Muscle layer of colon (tissue), 2 donors: ENCODE measurements at regions not wholly inside any gene's neighbourhood (a gene's known extent, or its start where the extent isn't known, plus 50 kb on each side); places are given as distances from the start of the nearest gene placed in this dataset.

Experiments
- H3K27ac ChIP-seq: one replicate; pipeline ENCODE4 v1.7.0; 2013; ENCODE audit warnings: low read depth, mild to moderate bottlenecking, low read length, moderate library complexity
- H3K27me3 ChIP-seq, 2 donors: one replicate each; pipeline ENCODE4 v1.7.0; 2013; ENCODE audit warnings: low read length in 2 of 2, mild to moderate bottlenecking in 2 of 2; ENCODE audit not compliant: insufficient read depth in 2 of 2, control insufficient read depth in 1 of 2
- H3K36me3 ChIP-seq: one replicate; pipeline ENCODE4 v1.7.0; 2013; ENCODE audit warnings: mild to moderate bottlenecking, low read length; ENCODE audit not compliant: insufficient read depth
- H3K4me1 ChIP-seq: one replicate; pipeline ENCODE4 v1.7.0; 2013; ENCODE audit warnings: mild to moderate bottlenecking, low read length; ENCODE audit not compliant: insufficient read depth
- H3K4me3 ChIP-seq, 2 donors: one replicate each; pipeline ENCODE4 v1.7.0; 2013; ENCODE audit warnings: low read length in 2 of 2, low read depth in 1 of 2, mild to moderate bottlenecking in 1 of 2, moderate library complexity in 1 of 2
- H3K9ac ChIP-seq: one replicate; pipeline ENCODE4 v1.7.0; 2013; ENCODE audit warnings: low read length
- H3K9me3 ChIP-seq: one replicate; pipeline ENCODE4 v1.7.0; 2013; ENCODE audit warnings: mild to moderate bottlenecking, low read length
- donor health status: abdominal sarcoma.
- donor health status: Adenocarcinoma of cecum.

DNA sequence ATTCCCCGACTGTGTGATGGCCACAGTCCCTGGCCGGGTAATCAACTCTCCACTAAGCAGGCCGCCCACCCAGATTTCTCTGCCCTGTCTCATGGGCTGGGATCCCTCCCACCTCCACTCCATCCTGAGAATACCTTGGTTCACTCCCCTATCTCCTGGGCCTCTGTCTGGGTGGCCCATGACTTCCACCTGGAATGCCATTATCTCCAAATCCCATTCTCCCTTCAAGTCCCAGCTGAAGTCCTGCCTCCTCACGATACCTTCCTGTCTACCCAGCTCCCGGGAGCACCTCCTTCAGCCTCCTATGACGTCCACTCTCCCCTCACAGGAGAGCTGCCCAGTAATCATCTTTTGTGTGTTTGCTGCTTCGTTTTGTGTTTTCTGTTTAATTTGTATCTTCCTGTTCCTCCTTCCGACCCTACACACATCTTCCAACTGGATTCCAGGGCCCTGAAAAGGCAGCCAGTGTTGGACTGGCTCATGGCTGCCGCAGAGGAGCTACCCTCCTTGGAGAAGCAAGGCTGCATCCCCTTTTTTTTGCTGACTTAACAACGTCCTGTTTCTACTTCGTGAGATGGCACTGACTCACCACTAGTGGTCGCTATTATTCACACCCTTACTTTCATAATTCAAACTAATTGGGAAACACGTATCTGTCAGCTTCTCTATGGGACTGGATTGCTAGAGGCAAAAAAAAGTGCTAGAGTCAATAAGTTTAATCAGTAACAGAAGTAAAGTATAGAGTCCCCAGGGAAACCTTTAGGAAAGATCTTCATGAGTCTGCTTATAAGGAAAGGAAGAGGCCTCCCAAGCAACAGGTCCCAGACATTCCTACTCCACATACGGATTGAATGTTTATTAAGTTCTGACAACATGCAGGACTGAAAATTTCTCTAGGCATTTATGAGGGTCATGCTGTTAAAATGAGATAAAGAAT, 171.9 kb upstream of the GATA6 start:
- Histone ChIP-seq H3K36me3 (no peaks in the 10 kb centered on the region), H3K27ac (no peak overlapping the region), H3K9ac (no peak overlapping the region), H3K9me3 (no peaks in the 10 kb centered on the region), H3K27me3 (no peaks in the 10 kb centered on the region), H3K4me1 (no peaks in the 10 kb centered on the region), H3K4me3 (no peak overlapping the region)

DNA sequence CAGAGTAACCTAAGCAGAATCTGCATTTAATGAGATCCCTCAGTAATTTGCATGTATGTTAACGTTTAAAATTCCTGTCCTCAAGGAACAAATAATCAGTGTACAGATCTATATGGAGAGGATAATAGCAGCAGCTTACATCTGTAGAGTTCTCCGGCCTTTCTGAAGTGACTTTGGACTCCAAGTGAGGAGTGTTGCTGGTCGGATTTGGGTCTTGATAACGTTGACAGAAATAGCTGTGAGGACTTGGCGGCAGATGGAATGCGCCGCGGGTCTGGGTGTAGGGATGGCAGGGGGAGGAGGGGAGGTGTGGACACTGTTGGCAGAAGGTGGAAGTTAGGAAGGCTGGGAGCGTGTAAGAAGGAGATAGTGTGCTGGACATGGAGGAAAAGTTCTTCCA, 170.9 kb upstream of the GATA6 start:
- no peaks in the 10 kb centered on the region for H3K36me3 ChIP-seq
- no peak overlapping the region for H3K9ac ChIP-seq
- no peaks in the 10 kb centered on the region for H3K9me3 ChIP-seq
- no peak overlapping the region for H3K4me3 ChIP-seq
- no peaks in the 10 kb centered on the region for H3K27me3 ChIP-seq
- H3K27ac ChIP-seq = no peak overlapping the region
- H3K4me1 ChIP-seq = no peaks in the 10 kb centered on the region

DNA sequence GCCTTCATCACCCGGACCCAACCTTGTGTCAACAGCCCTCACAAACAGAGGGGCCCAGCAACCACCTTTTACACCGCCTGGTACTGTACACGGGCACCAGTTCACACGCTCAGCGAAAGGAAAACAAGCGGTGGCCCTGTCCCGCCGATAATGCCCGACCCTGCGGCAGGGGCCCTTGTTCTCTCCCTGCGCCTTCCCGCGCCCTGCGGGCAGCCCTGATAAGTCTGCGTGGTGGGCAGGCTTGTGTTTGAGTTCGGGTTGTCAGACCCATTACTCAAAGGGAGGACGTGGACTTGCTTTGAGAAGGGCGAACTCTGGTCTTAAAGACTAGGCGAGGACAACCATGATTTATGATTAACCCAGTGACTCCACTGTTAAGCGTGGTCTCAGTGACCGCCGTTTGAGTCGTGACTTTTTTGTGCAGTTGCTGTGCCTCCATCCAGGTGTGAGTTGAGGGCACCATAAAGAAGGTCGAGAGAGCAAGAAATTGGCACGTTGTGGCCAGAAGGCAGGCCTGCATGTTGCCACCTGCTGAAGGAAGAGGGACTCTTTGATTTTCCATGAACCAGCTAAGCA, 167.4 kb upstream of the GATA6 start:
- H3K27ac ChIP-seq = no peak overlapping the region
- no peak overlapping the region for H3K9ac ChIP-seq

DNA sequence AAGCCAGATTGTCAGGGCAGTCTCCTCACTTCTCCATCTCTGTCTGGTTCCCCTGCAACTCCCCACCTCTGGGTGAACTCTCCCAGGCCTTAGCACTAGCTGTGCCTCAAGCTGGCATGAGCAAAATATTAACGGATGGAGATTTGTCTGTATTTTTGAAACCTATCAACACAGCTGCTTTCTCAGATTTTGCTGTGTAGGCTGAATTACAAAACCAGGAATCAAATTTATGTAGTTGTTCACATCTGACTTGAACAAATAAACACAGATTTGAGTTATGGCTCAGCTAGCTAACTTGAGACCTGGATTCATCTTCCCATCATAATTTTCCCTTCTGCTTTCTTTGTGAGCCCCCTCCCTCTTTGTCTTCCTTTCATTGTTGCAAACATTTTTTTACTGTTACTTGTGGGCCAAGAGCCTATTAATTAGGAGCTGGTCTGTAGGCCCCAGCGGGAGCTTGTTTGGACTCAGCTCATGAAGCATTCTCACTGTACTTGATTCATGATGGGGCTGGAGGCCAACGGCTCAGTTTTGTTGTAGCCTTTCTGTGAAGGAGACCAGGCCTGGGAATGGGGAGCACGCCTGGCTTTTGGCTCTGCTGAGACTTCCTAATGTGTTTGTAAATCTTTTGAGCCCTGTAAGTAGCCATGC, 164.1 kb upstream of the GATA6 start:
- Histone ChIP-seq H3K36me3 (no peaks in the 10 kb centered on the region), H3K4me3 (no peak overlapping the region), H3K9ac (no peak overlapping the region), H3K27ac (peak overlapping the region; percentile 37), H3K27me3 (no peaks in the 10 kb centered on the region), H3K4me1 (peaks cover 19% of the 10 kb centered on the region), H3K9me3 (no peaks in the 10 kb centered on the region)

More for the DNA sequence above, 167.4 kb upstream of the GATA6 start:
- Histone ChIP-seq H3K27me3 (no peaks in the 10 kb centered on the region), H3K4me1 (peaks cover 19% of the 10 kb centered on the region), H3K4me3 (no peak overlapping the region), H3K36me3 (no peaks in the 10 kb centered on the region), H3K9me3 (no peaks in the 10 kb centered on the region)

DNA sequence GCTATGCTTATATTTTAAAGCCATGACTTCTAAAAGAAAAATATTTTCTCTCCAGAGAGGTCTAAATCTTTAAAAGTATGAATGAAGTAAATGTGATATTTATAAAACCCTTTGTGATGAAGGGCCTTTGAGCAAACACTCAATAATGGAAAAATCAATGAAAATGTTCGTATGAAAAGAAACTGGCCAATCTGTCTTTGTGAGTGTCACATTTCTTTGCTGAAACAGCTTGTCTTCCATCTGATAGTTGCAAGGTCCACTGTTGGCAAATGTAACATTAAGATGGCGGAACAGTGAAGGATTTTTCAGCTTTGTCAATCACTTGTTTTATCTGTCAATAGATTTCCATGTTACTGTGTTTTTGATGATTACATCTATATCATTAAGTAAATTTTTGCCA, 162.9 kb upstream of the GATA6 start:
- no peak overlapping the region for H3K27ac ChIP-seq

DNA sequence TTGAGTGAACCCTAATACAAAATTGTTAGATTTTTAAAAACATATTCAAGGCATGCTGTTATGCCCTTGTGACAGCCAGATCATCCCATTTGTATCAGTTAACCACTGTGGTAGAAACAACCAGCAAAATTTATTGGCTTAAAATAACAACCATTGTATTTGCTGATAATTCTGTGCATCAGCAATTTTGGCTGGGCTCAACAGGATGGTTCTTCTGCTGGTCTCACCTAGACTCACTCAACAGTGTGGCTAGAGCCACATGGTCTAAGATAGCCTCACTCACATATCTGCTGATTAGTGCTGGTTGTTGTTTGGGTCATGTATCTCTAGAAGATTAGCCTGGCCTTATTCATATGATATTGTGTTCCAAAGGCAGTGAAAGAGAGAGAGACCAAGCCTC, 160.1 kb upstream of the GATA6 start:
- H3K27me3 ChIP-seq = no peaks in the 10 kb centered on the region
- no peaks in the 10 kb centered on the region for H3K36me3 ChIP-seq
- no peaks in the 10 kb centered on the region for H3K9me3 ChIP-seq
- H3K27ac ChIP-seq = no peak overlapping the region
- peaks cover 19% of the 10 kb centered on the region for H3K4me1 ChIP-seq
- no peak overlapping the region for H3K9ac ChIP-seq
- no peak overlapping the region for H3K4me3 ChIP-seq

More for the DNA sequence above, 162.9 kb upstream of the GATA6 start:
- Histone ChIP-seq H3K9ac (no peak overlapping the region), H3K27me3 (no peaks in the 10 kb centered on the region), H3K9me3 (no peaks in the 10 kb centered on the region), H3K4me3 (no peak overlapping the region), H3K4me1 (peaks cover 19% of the 10 kb centered on the region), H3K36me3 (no peaks in the 10 kb centered on the region)

DNA sequence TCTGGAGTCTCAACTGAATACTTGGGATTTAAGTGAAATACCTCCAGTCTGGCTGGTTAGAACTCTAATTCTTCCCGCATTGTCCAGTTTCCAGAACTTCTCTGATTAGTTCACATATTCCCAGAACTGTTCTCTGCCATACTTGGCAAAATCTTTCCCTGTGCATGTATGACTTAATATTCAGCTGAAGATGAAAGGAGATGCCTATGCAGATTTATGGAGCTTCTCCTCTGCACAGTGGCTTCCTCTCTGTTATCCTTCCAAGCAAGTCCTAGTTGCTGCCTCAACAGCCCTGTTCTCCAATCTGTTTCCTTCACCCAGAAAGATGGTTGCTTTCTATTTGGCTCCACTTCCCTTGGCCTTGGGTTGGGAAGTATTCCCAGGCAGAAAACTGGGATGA, 155.4 kb upstream of the GATA6 start:
- Histone ChIP-seq H3K27ac (no peak overlapping the region), H3K27me3 (no peaks in the 10 kb centered on the region), H3K9ac (no peak overlapping the region), H3K9me3 (no peaks in the 10 kb centered on the region), H3K36me3 (no peaks in the 10 kb centered on the region), H3K4me3 (no peak overlapping the region), H3K4me1 (no peaks in the 10 kb centered on the region)

DNA sequence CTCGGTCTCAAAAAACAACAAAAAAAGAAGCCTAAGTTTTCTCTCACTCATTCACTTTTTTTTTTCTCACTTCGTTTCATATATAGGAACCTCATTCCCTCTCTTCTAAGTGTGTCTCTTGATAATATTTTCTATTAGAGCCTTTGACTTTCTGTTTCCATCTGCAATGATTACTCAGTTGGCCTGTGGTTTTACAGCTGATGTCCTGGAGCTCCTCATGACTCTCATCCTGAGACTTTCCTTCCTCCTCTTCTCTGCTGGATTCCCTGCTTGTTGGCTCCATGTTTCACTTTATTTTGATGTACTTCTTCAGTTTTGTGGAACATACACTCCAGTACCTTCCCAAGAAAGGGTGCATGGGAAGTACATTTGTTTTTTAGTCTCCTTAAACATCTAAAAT, 154.2 kb upstream of the GATA6 start:
- H3K36me3 ChIP-seq = no peaks in the 10 kb centered on the region
- no peaks in the 10 kb centered on the region for H3K4me1 ChIP-seq
- H3K27me3 ChIP-seq = no peaks in the 10 kb centered on the region
- no peaks in the 10 kb centered on the region for H3K9me3 ChIP-seq
- H3K27ac ChIP-seq = no peak overlapping the region
- H3K9ac ChIP-seq = no peak overlapping the region
- H3K4me3 ChIP-seq = no peak overlapping the region

DNA sequence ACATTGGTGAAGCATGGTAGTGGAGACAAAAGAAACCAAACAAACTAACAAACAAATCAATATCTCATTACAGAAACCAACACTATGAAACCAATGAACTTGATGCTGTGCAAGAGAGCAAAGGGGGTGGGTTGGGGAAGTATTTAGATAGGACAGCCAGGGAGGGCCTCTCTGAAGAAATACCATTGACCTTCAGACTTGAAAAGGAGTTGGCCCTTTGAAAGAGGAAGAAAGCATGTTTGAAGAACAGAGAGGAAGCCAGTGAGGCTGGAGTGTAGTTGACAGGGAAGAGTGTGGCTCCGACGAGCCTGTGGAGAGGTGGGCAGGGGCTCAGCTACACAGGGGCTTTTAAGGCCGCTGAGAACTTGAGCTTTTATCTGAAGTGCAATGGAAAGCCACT, 151.0 kb upstream of the GATA6 start:
- H3K27ac ChIP-seq = no peak overlapping the region

DNA sequence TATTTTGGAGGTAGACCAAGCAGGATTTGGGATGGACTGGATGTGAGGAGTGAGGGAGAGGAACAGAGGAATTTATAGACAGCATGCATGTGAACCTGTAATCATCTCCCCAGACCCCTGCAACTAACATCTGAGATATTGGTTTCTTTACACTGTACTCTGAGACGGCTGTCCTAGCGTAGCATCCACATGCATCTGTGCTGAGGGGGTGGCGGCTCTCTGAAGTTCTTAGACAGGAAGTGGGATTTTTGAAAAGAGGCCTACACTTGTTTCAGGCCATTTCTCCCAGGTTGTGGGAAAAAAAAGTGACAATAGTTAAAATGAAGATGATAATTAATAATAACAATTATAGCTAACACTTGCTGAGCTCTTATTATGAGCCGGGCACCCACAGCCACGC, 150.2 kb upstream of the GATA6 start:
- H3K4me1 ChIP-seq = no peaks in the 10 kb centered on the region
- H3K27ac ChIP-seq = no peak overlapping the region
- no peaks in the 10 kb centered on the region for H3K27me3 ChIP-seq
- no peaks in the 10 kb centered on the region for H3K36me3 ChIP-seq
- no peak overlapping the region for H3K9ac ChIP-seq
- H3K4me3 ChIP-seq = no peak overlapping the region
- H3K9me3 ChIP-seq = no peaks in the 10 kb centered on the region

More for the DNA sequence above, 151.0 kb upstream of the GATA6 start:
- H3K9me3 ChIP-seq = no peaks in the 10 kb centered on the region
- no peak overlapping the region for H3K4me3 ChIP-seq
- H3K4me1 ChIP-seq = no peaks in the 10 kb centered on the region
- no peaks in the 10 kb centered on the region for H3K27me3 ChIP-seq
- no peak overlapping the region for H3K9ac ChIP-seq
- H3K36me3 ChIP-seq = no peaks in the 10 kb centered on the region

DNA sequence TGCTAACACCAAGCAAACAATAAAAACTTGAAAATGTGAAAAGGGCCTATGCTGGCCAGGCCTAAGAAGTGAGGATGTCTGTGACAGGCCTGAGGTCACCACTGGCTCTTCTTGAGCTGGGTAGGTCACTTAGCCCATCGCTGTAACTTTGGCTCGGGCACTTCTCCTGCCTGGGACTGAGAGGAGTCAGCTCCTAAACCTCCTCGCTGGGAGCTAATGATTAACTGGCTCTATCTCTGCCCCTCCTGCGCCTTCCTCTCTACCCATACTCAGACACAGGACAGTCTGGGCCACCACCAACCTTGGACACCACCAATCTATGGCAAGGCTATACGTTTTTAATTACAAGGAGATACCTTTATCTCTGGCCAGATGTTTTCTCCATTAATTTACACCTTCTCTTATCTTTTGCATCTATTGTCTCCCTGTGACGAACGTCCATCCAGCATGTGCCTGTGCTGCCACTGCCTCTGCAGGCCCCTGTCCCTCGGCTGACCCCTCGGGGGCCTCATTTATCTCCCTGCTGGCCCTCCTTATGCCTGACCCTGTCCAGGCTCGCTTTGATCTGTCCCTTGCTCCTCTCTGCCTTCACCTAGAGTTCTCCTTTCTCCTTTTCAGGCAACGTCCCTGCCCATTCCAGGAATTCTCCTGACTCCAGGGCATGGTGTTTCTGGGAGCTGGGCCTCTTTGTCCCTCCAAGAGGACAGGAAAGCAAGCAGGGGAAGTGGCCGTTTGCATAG, 149.1 kb upstream of the GATA6 start:
- Histone ChIP-seq H3K27ac (no peak overlapping the region), H3K9me3 (no peaks in the 10 kb centered on the region), H3K27me3 (no peaks in the 10 kb centered on the region), H3K9ac (no peak overlapping the region), H3K4me1 (no peaks in the 10 kb centered on the region), H3K4me3 (no peak overlapping the region), H3K36me3 (no peaks in the 10 kb centered on the region)
